H4 (cell line): ENCODE measurements at regions not wholly inside any gene's neighbourhood (a gene's known extent, or its start where the extent isn't known, plus 50 kb on each side); places are given as distances from the start of the nearest gene placed in this dataset.

Source experiments
- DNase-seq: peaks from one replicate; pipeline ENCODE4 v3.0.0-alpha.2; 2015; ENCODE audit warnings: low spot score

- no peak for DNase-seq
Measured at GRCh38 chr18:4639628-4640310, 184.7 kb upstream of the DLGAP1 start.

GRCh38 chr18:4638680-4639079 lies 183.6 kb upstream of the DLGAP1 start:
- DNase-seq = no peak

GRCh38 chr18:4637876-4638275 lies 182.8 kb upstream of the DLGAP1 start:
- no peak for DNase-seq

GRCh38 chr18:4636967-4637366 lies 181.9 kb upstream of the DLGAP1 start:
- DNase-seq = peak; percentile 5

- DNase-seq = no peak
Measured at GRCh38 chr18:4631239-4631638, 176.1 kb upstream of the DLGAP1 start.

- no peak for DNase-seq
Measured at GRCh38 chr18:4605212-4605611, 150.1 kb upstream of the DLGAP1 start.

GRCh38 chr18:4603955-4604354 lies 148.8 kb upstream of the DLGAP1 start:
- DNase-seq = no peak

- DNase-seq = no peak
Measured at GRCh38 chr18:4599312-4599711, 144.2 kb upstream of the DLGAP1 start.

- no peak for DNase-seq
Measured at GRCh38 chr18:4597301-4597700, 142.2 kb upstream of the DLGAP1 start.

GRCh38 chr18:4593895-4594294 lies 138.8 kb upstream of the DLGAP1 start:
- DNase-seq = no peak

- DNase-seq = no peak
Measured at GRCh38 chr18:4593459-4593858, 138.4 kb upstream of the DLGAP1 start.

- DNase-seq = no peak
Measured at GRCh38 chr18:4589056-4589800, 134.1 kb upstream of the DLGAP1 start.

- no peak for DNase-seq
Measured at GRCh38 chr18:4587204-4587603, 132.1 kb upstream of the DLGAP1 start.

GRCh38 chr18:4586731-4587130 lies 131.6 kb upstream of the DLGAP1 start:
- no peak for DNase-seq

- DNase-seq = no peak
Measured at GRCh38 chr18:4582431-4583335, 127.6 kb upstream of the DLGAP1 start.

- no peak for DNase-seq
Measured at GRCh38 chr18:4581966-4582365, 126.9 kb upstream of the DLGAP1 start.

- DNase-seq = no peak
Measured at GRCh38 chr18:4578449-4578848, 123.3 kb upstream of the DLGAP1 start.

GRCh38 chr18:4573735-4574134 lies 118.6 kb upstream of the DLGAP1 start:
- no peak for DNase-seq

- no peak for DNase-seq
Measured at GRCh38 chr18:4557502-4557901, 102.4 kb upstream of the DLGAP1 start.

GRCh38 chr18:4551001-4551360 lies 95.9 kb upstream of the DLGAP1 start:
- DNase-seq = no peak

- no peak for DNase-seq
Measured at GRCh38 chr18:4549164-4549872, 94.2 kb upstream of the DLGAP1 start.

GRCh38 chr18:4547126-4547525 lies 92.0 kb upstream of the DLGAP1 start:
- no peak for DNase-seq
